ENCODE measurements at regions not wholly inside any gene's neighbourhood (a gene's known extent, or its start where the extent isn't known, plus 50 kb on each side); places are given as distances from the start of the nearest gene placed in this dataset.

DNA sequence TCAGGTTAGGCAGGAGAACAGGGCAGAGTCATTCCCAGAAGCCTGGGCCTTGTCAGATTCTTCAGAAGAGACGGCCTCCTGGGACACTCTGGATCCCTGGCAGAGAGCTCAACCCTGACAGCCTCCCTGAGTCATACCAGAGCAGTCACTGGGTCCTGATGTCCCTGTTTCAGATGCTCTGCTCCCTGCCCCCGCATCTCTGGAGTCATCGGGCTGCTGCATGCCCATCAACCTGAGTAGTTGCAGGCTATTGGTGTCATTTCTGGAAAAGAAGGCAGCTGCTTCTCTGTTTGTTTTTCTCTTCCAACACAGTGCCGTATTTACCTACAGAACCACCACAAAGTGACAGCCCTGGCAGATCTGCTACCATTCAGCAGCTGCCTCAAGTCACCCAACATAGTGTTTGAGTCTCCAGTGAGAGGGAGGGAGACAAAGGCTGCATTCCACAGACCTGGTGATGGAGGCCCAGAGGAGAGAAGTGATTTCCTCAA lies 145.1 kb downstream of the B3GNT2 start:
- H3K4me3 ChIP-seq (ENCODE audit: low read depth, low read length): no peak overlapping the region
- TF ChIP-seq, protein P1, sequence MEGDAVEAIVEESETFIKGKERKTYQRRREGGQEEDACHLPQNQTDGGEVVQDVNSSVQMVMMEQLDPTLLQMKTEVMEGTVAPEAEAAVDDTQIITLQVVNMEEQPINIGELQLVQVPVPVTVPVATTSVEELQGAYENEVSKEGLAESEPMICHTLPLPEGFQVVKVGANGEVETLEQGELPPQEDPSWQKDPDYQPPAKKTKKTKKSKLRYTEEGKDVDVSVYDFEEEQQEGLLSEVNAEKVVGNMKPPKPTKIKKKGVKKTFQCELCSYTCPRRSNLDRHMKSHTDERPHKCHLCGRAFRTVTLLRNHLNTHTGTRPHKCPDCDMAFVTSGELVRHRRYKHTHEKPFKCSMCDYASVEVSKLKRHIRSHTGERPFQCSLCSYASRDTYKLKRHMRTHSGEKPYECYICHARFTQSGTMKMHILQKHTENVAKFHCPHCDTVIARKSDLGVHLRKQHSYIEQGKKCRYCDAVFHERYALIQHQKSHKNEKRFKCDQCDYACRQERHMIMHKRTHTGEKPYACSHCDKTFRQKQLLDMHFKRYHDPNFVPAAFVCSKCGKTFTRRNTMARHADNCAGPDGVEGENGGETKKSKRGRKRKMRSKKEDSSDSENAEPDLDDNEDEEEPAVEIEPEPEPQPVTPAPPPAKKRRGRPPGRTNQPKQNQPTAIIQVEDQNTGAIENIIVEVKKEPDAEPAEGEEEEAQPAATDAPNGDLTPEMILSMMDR (IDR thresholded peaks at IDR 0.05; ENCODE audit: insufficient read depth, low read depth, low read length, missing control alignments): no peak
- DNase-seq (ENCODE audit: low read depth): peak; percentile 82

DNA sequence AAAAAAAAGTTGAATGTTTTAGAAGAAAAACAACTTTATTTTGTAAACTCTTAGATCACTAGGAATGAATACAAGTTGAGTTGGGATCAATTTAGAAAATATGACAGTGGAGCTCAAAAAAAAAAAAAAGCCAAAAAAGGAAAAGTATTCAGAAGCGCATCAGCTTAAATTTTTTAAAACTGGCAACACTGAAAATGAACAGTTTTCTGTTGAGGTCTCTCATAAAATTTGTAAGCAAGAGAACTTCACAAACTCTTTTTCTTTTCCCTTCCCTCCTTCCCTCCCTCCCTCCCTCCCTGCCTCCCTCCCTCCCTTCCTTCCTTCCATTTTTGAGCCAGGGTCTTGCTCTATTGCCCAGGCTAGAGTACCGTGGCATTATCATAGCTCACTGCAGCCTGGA lies 143.9 kb downstream of the B3GNT2 start:
- no peak overlapping the region for H3K4me3 ChIP-seq (ENCODE audit: low read depth, low read length)
- TF ChIP-seq, protein P1 (IDR thresholded peaks at IDR 0.05; ENCODE audit: insufficient read depth, low read depth, low read length, missing control alignments): no peak
- DNase-seq (ENCODE audit: low read depth): no peak

DNA sequence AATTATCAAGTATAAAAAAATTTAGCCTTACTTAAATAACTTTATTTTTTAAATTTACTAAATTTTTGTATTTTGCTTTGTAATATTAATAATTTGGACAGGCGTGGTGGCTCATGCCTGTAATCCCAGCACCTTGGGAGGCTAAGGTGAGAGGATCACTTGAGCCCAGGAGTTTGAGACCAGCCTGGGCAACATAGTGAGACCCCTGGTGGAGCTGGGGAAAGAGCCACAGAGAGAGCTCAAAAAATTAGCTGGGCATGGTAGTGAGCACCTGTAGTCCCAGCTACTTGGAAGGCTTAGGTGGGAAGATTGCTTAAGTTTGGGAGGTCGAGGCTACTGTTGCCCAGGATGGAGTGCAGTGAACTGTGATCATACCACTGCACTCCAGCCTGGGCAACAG lies 143.5 kb downstream of the B3GNT2 start:
- no peak for DNase-seq (ENCODE audit: low read depth)
- TF ChIP-seq, protein P1 (IDR thresholded peaks at IDR 0.05; ENCODE audit: insufficient read depth, low read depth, low read length, missing control alignments): peak; percentile 0
- H3K4me3 ChIP-seq (ENCODE audit: low read depth, low read length): no peak overlapping the region

DNA sequence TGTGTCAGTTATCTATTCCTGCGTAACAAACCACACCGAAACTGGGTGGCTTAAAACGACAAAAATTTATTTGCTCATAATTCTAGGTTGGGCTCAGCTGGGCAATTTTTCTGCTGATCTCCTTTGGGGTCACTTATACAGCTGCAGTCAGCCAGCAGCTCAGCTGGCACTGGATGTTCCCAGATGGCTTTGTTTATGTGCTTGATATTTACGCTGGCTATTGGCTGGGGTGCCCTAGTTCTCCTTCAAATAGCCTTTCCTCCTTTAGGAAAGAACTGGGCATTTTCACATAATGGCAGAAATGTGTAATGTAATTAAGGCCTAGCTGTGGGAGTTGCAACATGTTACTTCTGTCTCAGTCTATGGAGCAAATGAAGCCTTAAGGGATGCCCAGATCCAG lies 142.2 kb downstream of the B3GNT2 start:
- DNase-seq (ENCODE audit: low read depth): no peak
- no peak overlapping the region for H3K4me3 ChIP-seq (ENCODE audit: low read depth, low read length)
- TF ChIP-seq, protein P1 (IDR thresholded peaks at IDR 0.05; ENCODE audit: insufficient read depth, low read depth, low read length, missing control alignments): no peak

DNA sequence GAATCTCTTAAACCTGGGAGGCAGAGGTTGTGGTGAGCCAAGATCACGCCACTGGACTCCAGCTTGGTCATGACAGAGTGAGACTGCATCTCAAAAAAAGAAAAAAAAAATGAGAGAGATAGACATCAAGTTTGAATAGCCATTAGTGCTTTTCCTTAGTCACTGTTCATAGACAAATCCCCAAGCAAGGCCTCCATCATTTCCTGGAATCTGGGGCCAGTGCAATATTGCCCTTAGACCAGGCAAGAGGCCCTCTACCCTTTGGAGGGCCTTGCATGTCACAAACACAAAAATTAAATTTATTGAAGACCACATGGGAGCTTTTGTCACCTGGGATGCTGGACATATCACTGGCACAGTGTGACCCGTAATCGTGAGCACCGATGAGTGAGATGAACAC lies 141.5 kb downstream of the B3GNT2 start:
- TF ChIP-seq, protein P1 (IDR thresholded peaks at IDR 0.05; ENCODE audit: insufficient read depth, low read depth, low read length, missing control alignments): no peak
- no peak for DNase-seq (ENCODE audit: low read depth)
- H3K4me3 ChIP-seq (ENCODE audit: low read depth, low read length): no peak overlapping the region

DNA sequence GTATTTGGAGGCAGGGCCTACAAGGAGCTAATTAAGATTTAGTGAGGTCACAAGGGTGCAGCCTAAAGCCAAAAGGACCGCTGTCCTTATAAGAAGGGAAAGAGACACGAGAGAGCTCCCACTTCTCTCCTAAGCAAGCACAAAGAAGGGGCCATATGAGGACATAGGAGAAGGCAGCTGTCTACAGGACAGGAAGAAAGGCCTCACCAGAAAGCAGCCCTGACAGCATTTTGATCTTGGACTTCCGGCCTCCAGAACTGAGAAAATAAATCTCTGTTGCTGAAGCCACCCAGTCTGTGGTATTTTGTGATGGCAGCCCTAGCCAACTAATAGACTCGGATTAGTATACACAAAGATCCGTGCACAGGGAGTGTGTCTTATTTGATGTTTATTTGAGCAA lies 139.7 kb downstream of the B3GNT2 start:
- TF ChIP-seq, protein P1 (IDR thresholded peaks at IDR 0.05; ENCODE audit: insufficient read depth, low read depth, low read length, missing control alignments): no peak
- H3K4me3 ChIP-seq (ENCODE audit: low read depth, low read length): no peak overlapping the region
- DNase-seq (ENCODE audit: low read depth): no peak

DNA sequence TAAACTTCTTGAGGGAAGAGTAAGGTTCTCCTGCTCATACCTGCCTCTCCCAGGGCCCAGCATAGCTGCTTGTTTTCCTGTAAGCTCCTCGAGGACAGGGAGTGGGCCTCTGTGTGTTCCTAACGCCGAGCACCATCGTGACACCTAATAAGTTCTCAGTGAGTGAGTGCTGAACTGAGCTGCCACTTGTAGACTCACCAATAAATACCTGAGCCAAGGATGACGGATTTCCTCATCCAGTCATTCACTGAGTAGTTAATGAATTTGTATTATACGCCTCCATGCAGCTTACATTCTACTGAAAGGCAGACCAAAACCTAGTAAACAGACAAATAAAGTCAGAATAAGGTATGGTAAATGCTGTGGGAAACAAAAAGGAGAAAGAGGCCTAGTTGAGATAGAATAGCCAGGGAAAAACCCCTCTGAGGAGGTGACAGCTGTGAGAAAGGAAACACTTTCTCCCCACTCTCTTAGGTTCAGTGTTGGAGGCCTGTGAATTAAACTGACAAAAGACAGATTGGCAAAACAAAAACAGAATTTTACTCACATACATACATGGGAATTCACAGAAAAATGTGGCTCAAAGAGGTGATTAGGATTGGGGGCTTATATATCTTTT lies 138.6 kb downstream of the B3GNT2 start:
- H3K4me3 ChIP-seq (ENCODE audit: low read depth, low read length): no peak overlapping the region
- DNase-seq (ENCODE audit: low read depth): peak; percentile 70
- TF ChIP-seq, protein P1 (IDR thresholded peaks at IDR 0.05; ENCODE audit: insufficient read depth, low read depth, low read length, missing control alignments): no peak

Measured in GM12865 (cell line).